SKM-1 treated with dmso at 0.1 percent for 144 hours (cell line): ENCODE measurements at regions not wholly inside any gene's neighbourhood (a gene's known extent, or its start where the extent isn't known, plus 50 kb on each side); places are given as distances from the start of the nearest gene placed in this dataset.

Source experiments
- DNase-seq: peaks from one replicate; lab custom pipeline; 2025; ENCODE audit not compliant: unreplicated experiment; lab: John Stamatoyannopoulos, UW

DNA sequence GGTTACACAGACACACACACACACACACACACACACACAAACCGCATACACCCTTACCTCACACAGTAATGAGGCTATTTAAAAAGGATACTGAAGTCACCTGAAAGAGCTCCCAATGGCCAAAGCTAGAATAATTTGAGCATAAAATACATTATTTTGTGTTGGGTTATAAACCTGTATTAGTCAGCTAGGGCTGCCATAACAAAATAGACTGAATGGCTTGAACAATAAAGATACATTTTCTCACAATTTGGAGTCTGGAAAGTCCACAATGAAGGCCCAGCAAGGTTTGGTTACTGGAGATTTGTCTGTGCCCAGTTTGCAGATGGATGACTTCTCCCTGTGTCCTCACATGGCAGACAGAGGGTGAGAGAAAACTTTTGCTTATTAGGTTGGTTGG is 605.4 kb upstream of the REG3G start:
- no peak for DNase-seq

GRCh38 chr2:78423631-78424030 is 601.9 kb upstream of the REG3G start:
- DNase-seq, result no peak

DNA sequence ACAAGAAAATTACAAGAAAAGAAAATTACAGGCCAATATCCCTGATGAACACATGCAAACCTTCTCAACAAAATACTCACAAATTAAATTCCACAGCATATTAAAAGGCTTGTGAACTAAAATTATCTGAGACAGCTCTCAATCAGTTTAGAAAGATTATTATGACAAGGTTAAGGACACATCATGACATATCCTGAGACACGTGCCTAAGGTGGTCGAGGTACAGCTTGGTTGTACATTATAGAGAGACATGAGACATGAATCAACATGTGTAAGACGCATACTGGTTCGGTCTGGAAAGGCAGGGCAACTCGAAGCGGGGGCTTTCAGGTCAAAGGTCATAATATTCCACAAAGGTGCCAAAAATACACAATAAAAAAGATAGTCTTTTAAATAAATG is 598.3 kb upstream of the REG3G start:
- no peak for DNase-seq

DNA sequence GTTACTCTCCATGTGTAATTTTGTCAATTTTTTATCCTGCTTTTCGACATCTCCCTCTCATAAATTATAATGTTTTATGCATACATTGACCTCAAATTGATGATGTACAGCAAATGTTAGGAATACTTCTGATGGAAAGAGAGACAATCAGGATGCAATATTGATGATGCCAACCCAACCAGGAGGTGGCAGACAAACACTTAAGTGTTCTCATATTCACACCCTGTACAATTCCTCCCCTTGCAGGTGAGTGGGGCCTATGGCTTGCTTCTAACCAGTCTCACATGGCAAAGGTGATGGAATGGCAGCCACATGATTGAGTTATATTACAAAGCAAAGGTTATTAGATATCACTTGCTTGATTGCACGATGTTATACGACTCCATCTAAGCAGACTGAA is 594.3 kb upstream of the REG3G start:
- DNase-seq, result no peak

DNA sequence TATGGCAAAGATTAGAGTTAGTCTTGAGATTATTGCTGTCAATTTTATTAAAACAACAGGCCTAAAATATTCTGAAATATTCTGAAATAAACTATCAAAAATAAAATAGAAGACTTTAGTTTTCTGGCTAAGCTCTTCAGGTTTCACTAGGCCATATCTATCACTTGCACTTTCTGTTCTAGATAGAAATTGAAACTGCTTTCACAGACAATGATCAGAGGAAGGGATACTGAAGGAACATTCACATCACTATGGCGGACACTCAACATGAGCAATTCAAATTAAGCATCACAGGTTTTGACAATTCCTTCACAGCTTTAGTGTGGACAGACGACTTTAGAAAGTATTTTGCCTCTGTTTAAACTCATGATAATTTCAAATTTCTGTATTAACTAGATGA is 586.4 kb upstream of the REG3G start:
- no peak for DNase-seq

- no peak for DNase-seq
Observed at GRCh38 chr2:78455586-78455985, 569.9 kb upstream of the REG3G start.

GRCh38 chr2:78457269-78457668 is 568.2 kb upstream of the REG3G start:
- DNase-seq, result no peak

GRCh38 chr2:78465707-78466106 is 559.8 kb upstream of the REG3G start:
- no peak for DNase-seq

DNA sequence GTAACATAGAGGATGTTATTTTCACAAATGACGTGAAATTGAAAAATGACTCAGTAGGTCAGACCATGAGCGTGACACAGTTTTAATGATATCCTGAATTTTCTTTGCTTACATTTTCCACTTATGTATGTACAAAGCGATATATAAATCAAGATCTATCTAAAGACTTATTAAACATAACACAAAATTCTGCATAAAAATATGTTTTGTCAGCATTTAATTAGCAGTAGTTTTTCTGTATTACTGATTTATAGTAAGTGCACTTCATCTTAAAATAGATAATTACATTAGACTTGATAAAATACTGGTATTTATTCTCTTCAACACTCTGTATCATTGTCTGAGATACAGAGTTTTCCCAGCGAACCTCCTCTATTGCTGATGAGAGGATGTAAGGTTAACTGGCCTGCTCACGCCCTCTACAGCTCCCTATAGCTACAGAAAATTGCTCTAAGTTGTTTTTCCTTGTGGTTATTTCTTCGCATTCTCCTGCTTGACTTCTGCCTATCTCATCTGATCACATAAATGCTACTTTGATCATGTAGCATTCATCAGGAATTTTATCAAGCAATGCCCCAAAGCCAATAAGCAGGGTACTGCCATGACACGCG is 548.8 kb upstream of the REG3G start:
- DNase-seq, result no peak

DNA sequence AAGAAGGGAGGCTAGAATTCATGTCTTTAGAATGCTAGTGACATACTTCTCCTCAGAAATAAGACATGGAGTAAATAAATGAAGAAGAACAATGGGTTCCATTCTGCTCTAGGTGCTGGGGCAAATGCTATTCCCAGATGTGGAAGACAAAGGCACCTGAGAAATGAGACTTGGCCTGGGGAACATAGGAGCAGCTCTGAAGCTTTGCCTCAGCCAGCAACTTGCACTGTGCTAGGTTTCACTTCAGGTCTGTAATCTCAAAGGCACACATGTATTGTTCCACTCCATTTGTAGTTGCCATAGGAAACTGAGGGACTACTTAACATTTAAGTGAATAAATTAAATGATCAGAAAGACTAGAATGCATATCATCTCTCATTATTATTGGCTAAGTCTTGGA is 538.9 kb upstream of the REG3G start:
- no peak for DNase-seq

GRCh38 chr2:78498125-78498524 is 527.4 kb upstream of the REG3G start:
- DNase-seq, result no peak

- DNase-seq, result no peak
Observed at GRCh38 chr2:78506301-78506700, 519.2 kb upstream of the REG3G start.

- DNase-seq, result no peak
Observed at GRCh38 chr2:78521938-78522337, 503.6 kb upstream of the REG3G start.

DNA sequence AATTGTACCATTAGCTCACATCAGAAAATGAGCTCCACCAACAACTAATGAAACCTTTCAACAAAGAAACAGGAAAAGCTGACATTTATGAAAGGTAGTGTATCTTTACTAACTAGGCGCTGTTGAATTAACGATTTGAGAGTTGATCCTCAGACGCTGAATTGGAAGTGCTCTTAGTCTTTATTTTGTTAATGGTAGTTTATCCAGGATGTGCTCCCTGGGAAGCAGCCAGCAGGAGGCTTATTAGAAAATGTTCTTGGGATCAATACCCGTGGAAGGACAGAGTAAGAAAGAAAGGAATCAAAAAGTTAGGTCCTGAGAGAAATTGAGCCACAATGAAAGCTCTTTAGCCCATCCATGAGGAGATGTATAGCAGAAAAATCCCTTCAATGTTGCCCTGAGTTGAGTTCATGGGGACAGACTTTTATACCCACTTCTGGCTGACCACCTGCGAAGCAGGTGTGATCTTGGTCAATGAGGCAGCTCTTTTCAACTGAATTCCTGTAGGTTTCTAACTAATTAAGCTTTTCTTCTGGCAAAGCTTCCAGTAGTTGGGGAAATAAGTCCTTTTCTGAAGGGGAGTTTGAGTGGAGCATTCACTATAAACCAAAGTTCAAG is 492.6 kb upstream of the REG3G start:
- no peak for DNase-seq

- DNase-seq, result no peak
Observed at GRCh38 chr2:78535395-78535794, 490.1 kb upstream of the REG3G start.

GRCh38 chr2:78538322-78538721 is 487.2 kb upstream of the REG3G start:
- DNase-seq, result no peak

DNA sequence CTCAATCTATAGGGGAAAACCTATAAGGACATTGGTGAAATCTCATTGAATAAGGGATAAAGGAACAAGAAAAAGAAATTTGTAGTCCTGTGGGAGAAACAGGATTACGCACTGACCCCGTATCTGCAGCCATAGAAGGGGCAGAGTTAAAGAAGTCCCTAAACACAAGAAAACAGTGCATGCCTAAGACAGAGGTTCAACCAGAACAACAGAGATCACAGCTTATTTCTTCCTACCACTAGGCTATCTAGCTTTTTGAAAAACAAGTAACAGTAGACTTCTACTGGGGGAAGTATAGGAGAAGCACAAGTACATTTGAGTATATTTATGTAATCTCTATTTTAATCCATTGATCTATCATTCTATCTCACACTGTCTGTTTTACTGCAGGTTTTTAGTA is 485.2 kb upstream of the REG3G start:
- no peak for DNase-seq

- no peak for DNase-seq
Observed at GRCh38 chr2:78541088-78541450, 484.4 kb upstream of the REG3G start.

DNA sequence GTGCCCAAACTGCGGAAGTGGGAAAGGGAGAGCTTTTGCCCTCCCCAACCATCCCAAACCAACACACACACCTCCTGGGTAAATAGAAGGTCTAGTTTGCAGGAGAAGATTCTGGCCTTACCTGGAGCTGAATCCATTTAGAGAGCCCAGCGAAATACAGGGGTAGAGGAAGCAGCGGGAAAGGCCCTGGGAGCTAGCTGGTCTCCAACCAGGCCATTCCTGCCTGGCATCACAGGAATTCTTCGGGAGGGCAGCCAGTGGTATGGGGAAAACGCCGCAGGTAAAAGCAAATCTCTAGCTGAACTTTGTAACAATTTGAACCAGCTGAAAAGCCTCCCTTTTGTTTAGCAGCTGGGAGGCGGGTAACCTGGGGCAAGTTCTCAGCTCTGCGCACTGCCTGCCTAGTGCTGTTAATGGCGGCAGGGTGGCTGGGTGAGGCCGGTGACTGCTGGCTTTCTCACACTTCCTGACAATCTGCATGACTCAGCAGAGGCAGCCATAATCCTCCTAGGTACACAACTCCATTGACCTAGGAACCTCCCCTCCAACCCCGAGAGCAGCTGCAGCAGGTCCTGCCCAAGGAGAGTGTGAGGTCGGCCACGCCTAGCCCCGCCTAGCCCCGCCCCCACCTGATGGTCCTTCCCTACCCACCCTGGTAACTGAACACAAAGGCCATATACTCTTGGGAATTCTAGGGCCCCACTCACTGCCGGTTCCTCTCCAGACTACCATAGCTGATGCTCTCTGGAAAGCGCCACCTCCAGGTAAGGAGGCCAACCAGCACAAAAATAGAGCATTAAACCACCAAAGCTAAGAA is 483.8 kb upstream of the REG3G start:
- DNase-seq, result no peak

DNA sequence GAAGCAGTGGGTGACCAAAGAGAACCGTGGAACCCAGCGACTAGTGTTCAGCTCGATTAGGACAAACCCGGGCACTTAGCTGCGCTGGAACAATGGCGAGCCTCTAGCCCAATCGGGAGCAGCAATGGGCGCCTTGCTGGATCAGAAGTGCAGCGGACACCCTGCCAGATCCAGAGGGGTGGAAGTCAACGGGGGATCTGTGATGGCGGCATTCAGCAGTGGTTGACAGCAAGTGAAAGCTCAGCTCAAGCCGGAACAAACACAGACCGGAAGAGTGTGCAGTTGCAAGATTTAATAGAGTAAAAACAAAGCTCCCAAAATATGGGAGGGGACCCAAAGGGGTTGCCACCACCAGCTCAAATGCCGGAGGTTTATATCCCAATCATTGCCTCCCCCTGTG is 478.7 kb upstream of the REG3G start:
- no peak for DNase-seq

DNA sequence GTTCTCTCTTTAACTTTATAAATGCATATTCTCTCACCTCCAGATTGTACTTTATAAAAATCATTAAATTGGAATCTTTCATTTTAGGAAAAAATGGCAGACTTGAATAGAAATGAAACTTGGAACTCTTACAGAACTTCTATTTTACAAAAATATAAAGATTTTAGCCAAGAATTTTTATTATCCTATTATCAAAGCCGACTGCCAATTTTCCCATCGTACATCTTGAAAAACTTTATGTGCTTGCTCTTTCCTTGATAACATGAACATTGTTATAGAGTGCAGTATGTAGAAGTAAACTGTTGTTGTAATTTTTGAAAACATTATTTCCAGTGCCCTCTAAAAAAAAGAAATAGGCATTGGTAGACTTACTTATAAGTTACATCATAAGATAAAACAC is 475.7 kb upstream of the REG3G start:
- no peak for DNase-seq

- DNase-seq, result no peak
Observed at GRCh38 chr2:78553866-78554647, 471.4 kb upstream of the REG3G start.
